ENCODE measurements at regions not wholly inside any gene's neighbourhood (a gene's known extent, or its start where the extent isn't known, plus 50 kb on each side); places are given as distances from the start of the nearest gene placed in this dataset.

DNA sequence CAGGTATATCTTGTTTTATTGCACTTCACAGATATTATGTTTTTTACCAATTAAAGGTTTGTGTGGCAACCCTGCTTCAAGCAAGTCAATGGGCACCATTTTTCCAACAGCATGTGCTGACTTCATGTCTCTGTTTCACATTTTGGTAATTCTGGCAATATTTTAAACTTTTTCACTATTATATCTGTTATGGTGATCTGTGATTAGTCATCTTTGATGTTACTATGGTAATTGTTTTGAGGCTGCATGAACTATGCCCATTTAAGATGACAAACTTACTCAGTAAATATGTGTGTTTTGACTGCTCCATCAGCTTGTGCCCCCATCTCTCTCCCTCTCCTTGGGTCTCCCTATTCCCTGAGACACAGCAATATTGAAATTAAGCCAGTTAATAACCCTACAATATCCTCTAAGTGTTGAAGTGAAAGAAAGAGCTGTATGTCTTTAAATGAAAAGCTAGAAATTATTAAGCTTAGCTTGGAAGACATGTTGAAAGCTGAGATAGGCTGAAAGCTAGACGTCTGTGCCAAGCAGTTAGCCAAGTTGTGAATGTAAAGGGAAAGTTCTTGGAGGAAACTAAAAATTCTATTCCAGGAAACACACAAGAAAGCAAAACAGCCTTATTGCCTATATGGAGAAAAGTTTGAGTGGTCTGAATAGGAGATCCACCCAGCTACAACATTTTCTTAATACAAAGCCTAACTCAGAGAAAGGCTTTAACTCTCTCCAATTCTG, 365.1 kb downstream of the ATP23 start:
- ChIA-PET RAD21 (ENCODE audit: low non-redundant PET in 1 of 2, low total read pairs in 2 of 2, uncharacterized antibody in 2 of 2, unreplicated experiment in 2 of 2) (no interaction called here), POLR2A (no interaction called here), CTCF (no interaction called here)
- H2AFZ ChIP-seq (ENCODE audit: low read depth, low read length, poor library complexity, severe bottlenecking) = no peak overlapping the region
- no peaks in the 10 kb centered on the region for H3K9me2 ChIP-seq (ENCODE audit: insufficient read depth)
- TF ChIP-seq ZFX (IDR thresholded peaks at IDR 0.05) = no peak
- H3K36me3 ChIP-seq (ENCODE audit: control insufficient read depth in 1 of 2, insufficient read depth in 2 of 2, low read length in 2 of 2) = no peaks in the 10 kb centered on the region
- DNase-seq (ENCODE audit: low read depth, low spot score) = no peak
- no peaks in the 10 kb centered on the region for H3K79me2 ChIP-seq (ENCODE audit: insufficient read depth, low read length)
- H4K20me1 ChIP-seq (ENCODE audit: insufficient read depth) = no peaks in the 10 kb centered on the region
- H3K9me3 ChIP-seq (ENCODE audit: control insufficient read depth in 1 of 2, insufficient read depth in 1 of 2, low read depth in 1 of 2, low read length in 2 of 2) = no peaks in the 10 kb centered on the region; a peak in 1 of 4 replicates
- intact Hi-C loops (cut with micrococcal nuclease) = no loop called here
- no peak overlapping the region for H3K27ac ChIP-seq (ENCODE audit: low read depth, low read length)
- no TSS peak for BruUV-seq (replicated peaks)
- no peak overlapping the region for H3K4me3 ChIP-seq (replicated peaks in 1 of 2; ENCODE audit: low read depth in 1 of 2, low read length in 2 of 2)
- peaks cover 9 to 18% of the 10 kb centered on the region in 2 experiments for H3K4me1 ChIP-seq (ENCODE audit: control insufficient read depth in 1 of 2, insufficient read depth in 2 of 2, low read length in 2 of 2)
- ATAC-seq = no peak
- no peak overlapping the region for H3K4me2 ChIP-seq (ENCODE audit: low read length)
- H3K27me3 ChIP-seq (ENCODE audit: insufficient read depth, low read length) = no peaks in the 10 kb centered on the region
- H3K9ac ChIP-seq (ENCODE audit: low read length) = no peak overlapping the region

DNA sequence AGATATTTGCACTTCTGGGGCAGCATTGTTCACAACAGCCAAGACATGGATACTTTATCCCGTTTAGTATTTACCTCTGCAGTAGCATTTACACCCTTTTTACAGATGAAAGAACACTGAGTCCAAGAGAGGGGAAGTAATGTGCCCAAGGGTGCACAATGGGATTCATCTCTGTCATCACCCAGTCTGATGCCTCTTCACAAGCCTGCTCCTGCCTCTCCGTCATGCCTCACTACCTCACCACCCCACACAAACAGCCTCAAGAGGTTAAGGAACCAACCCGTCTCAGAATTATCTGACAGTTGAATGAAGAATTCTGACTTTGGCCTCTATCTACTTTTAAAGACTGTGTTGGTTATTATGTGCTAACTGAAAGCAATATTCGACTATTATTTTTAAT, 368.4 kb downstream of the ATP23 start:
- Histone ChIP-seq H2AFZ (ENCODE audit: low read depth, low read length, poor library complexity, severe bottlenecking) (no peak overlapping the region), H3K27ac (ENCODE audit: low read depth, low read length) (no peak overlapping the region; the same call in 1 of the 2 replicates)
- intact Hi-C loops (cut with micrococcal nuclease) = no loop called here

More for the DNA sequence above, 368.4 kb downstream of the ATP23 start:
- no peaks in the 10 kb centered on the region; a peak in 1 of 4 replicates for H3K9me3 ChIP-seq (ENCODE audit: control insufficient read depth in 1 of 2, insufficient read depth in 1 of 2, low read depth in 1 of 2, low read length in 2 of 2)
- DNase-seq (ENCODE audit: low read depth, low spot score) = no peak
- no TSS peak for BruUV-seq (replicated peaks)
- no peaks in the 10 kb centered on the region for H3K79me2 ChIP-seq (ENCODE audit: insufficient read depth, low read length)
- RAD21 ChIA-PET (ENCODE audit: low non-redundant PET in 1 of 2, low total read pairs in 2 of 2, uncharacterized antibody in 2 of 2, unreplicated experiment in 2 of 2) = no interaction called here
- no peaks in the 10 kb centered on the region for H3K36me3 ChIP-seq (ENCODE audit: control insufficient read depth in 1 of 2, insufficient read depth in 2 of 2, low read length in 2 of 2)
- H3K4me1 ChIP-seq (ENCODE audit: control insufficient read depth in 1 of 2, insufficient read depth in 2 of 2, low read length in 2 of 2) = peaks cover 11 to 22% of the 10 kb centered on the region in 2 experiments
- no peaks in the 10 kb centered on the region for H4K20me1 ChIP-seq (ENCODE audit: insufficient read depth)
- H3K27me3 ChIP-seq (ENCODE audit: insufficient read depth, low read length) = no peaks in the 10 kb centered on the region
- ATAC-seq = no peak
- CTCF ChIA-PET = no interaction called here
- TF ChIP-seq FOSL1 (IDR thresholded peaks at IDR 0.05; ENCODE audit: low read depth) (no peak), CEBPB (IDR thresholded peaks at IDR 0.05; ENCODE audit: low read depth) (no peak)
- TF ChIP-seq, protein P1, sequence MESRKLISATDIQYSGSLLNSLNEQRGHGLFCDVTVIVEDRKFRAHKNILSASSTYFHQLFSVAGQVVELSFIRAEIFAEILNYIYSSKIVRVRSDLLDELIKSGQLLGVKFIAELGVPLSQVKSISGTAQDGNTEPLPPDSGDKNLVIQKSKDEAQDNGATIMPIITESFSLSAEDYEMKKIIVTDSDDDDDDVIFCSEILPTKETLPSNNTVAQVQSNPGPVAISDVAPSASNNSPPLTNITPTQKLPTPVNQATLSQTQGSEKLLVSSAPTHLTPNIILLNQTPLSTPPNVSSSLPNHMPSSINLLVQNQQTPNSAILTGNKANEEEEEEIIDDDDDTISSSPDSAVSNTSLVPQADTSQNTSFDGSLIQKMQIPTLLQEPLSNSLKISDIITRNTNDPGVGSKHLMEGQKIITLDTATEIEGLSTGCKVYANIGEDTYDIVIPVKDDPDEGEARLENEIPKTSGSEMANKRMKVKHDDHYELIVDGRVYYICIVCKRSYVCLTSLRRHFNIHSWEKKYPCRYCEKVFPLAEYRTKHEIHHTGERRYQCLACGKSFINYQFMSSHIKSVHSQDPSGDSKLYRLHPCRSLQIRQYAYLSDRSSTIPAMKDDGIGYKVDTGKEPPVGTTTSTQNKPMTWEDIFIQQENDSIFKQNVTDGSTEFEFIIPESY (IDR thresholded peaks at IDR 0.05; ENCODE audit: extremely low read depth, insufficient replicate concordance, low read length) = no peak
- no peak overlapping the region for H3K4me3 ChIP-seq (replicated peaks in 1 of 2; ENCODE audit: low read depth in 1 of 2, low read length in 2 of 2)
- POLR2A ChIA-PET = no interaction called here
- H3K9me2 ChIP-seq (ENCODE audit: insufficient read depth) = no peaks in the 10 kb centered on the region; the same call in 1 of the 2 replicates
- no peak overlapping the region for H3K4me2 ChIP-seq (ENCODE audit: low read length)
- H3K9ac ChIP-seq (ENCODE audit: low read length) = no peak overlapping the region
